B cell (primary cell): ENCODE measurements at regions not wholly inside any gene's neighbourhood (a gene's known extent, or its start where the extent isn't known, plus 50 kb on each side); places are given as distances from the start of the nearest gene placed in this dataset.

Source experiments
- EZH2 ChIP-seq: IDR thresholded peaks from 2 replicates; pipeline ENCODE4 v1.6.1; 2012; ENCODE audit warnings: borderline replicate concordance, low read depth, mild to moderate bottlenecking, moderate library complexity, low read length; ENCODE audit not compliant: insufficient read depth, poor library complexity, severe bottlenecking
- TF ChIP-seq, protein P1 (sequence below): fragments of 200-600 bp; IDR thresholded peaks from one replicate; pipeline ENCODE4 v1.8.0; 2022; ENCODE audit warnings: antibody characterized with exemption, mild to moderate bottlenecking

DNA sequence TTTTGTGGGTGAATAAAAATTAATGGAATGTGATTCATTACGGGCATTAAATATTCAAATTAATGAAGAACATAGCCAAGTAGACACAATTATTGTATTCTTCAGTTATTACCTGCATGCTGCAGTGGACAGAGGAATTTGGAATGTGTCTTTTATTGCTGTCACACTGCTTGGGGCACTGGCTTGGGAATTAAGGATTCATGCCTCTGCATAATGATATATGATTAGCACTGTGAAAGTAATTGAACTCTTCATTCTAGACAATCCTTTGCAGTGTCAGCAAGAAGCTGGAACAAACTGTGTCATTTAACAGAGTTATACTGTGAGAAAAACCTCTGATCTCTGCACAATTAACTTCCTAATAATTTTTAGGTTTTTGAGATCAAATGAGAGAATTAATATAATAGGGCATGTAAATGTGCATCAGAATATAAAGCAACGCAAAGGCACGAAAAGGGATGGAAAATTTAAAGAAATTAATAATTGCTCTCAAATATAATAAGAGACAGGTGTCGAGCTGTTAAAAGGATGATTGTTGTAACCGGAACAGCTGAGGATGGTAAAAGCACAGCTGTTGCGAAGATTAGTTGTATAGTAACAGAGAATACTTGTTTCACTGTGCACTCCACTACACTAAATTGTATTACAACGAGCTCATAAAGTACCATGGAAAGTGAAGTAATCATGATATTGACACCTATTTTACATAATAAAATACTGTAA is 235.1 kb upstream of the MIR17HG start:
- TF ChIP-seq, protein P1, sequence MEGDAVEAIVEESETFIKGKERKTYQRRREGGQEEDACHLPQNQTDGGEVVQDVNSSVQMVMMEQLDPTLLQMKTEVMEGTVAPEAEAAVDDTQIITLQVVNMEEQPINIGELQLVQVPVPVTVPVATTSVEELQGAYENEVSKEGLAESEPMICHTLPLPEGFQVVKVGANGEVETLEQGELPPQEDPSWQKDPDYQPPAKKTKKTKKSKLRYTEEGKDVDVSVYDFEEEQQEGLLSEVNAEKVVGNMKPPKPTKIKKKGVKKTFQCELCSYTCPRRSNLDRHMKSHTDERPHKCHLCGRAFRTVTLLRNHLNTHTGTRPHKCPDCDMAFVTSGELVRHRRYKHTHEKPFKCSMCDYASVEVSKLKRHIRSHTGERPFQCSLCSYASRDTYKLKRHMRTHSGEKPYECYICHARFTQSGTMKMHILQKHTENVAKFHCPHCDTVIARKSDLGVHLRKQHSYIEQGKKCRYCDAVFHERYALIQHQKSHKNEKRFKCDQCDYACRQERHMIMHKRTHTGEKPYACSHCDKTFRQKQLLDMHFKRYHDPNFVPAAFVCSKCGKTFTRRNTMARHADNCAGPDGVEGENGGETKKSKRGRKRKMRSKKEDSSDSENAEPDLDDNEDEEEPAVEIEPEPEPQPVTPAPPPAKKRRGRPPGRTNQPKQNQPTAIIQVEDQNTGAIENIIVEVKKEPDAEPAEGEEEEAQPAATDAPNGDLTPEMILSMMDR = no peak
- no peak for TF ChIP-seq EZH2
